ENCODE measurements at regions not wholly inside any gene's neighbourhood (a gene's known extent, or its start where the extent isn't known, plus 50 kb on each side); places are given as distances from the start of the nearest gene placed in this dataset.

- no peak for TF ChIP-seq POLR2A (IDR thresholded peaks at IDR 0.05)
- TF ChIP-seq CTCF (IDR thresholded peaks at IDR 0.05): no peak
Measured at GRCh38 chr14:87411370-87411769, 581.6 kb downstream of the GALC start.
